Peyer's patch (tissue), 4 donors: ENCODE measurements at regions not wholly inside any gene's neighbourhood (a gene's known extent, or its start where the extent isn't known, plus 50 kb on each side); places are given as distances from the start of the nearest gene placed in this dataset.

ENCODE experiments used
- DNase-seq, 3 donors: peaks; one replicate each; pipeline ENCODE4 v3.0.0-alpha.2; 2017 to 2019
- H3K27ac ChIP-seq, 4 donors: fragments of 200-600 bp; sonication (generic); one replicate each; pipeline ENCODE4 v1.5.1; 2016 to 2019
- H3K27me3 ChIP-seq, 2 donors: fragments of 200-600 bp; sonication (generic); one replicate each; pipeline ENCODE4 v1.5.1; 2019
- H3K36me3 ChIP-seq, 3 donors: fragments of 200-600 bp; sonication (generic); one replicate each; pipeline ENCODE4 v1.5.1; 2016 to 2019
- H3K4me1 ChIP-seq, 4 donors: fragments of 200-600 bp; sonication (generic); one replicate each; pipeline ENCODE4 v1.5.1; 2016 to 2019
- H3K4me3 ChIP-seq, 4 donors: fragments of 200-600 bp; sonication (generic); 1 replicate in 3 of 4; 2 replicates in 1 of 4; pipeline ENCODE4 v1.5.1; 2016 to 2019; ENCODE audit warnings: mild to moderate bottlenecking in 1 of 4
- H3K9me3 ChIP-seq, 4 donors: fragments of 200-600 bp; sonication (generic); one replicate each; pipeline ENCODE4 v1.5.1; 2016 to 2019; ENCODE audit warnings: mild to moderate bottlenecking in 1 of 4
- CTCF ChIP-seq, 6 experiments: fragments of 450-650 bp in 4 of 6; fragments of 200-600 bp in 2 of 6; sonication (generic) in 1 of 6; IDR thresholded peaks; one replicate each; pipeline ENCODE4 v1.5.1; 2017 to 2019; ENCODE audit warnings: antibody characterized with exemption in 6 of 6, mild to moderate bottlenecking in 3 of 6, moderate library complexity in 1 of 6
- POLR2A ChIP-seq, 2 donors: fragments of 450-650 bp; IDR thresholded peaks; one replicate each; pipeline ENCODE4 v1.5.1; 2017; ENCODE audit warnings: antibody characterized with exemption in 2 of 2, mild to moderate bottlenecking in 2 of 2, moderate library complexity in 2 of 2

- Histone ChIP-seq H3K36me3 (no peaks in the 10 kb centered on the region), H3K4me1 (peaks cover 0 to 6% (median 0%) of the 10 kb centered on the region in 4 donors), H3K27me3 (no peaks in the 10 kb centered on the region), H3K4me3 (no peak overlapping the region), H3K27ac (no peak overlapping the region), H3K9me3 (no peaks in the 10 kb centered on the region)
- no peak for DNase-seq
- TF ChIP-seq CTCF (IDR thresholded peaks at IDR 0.05) (no peak), POLR2A (IDR thresholded peaks at IDR 0.05) (no peak)
Observed at GRCh38 chr12:67754933-67755697, 106.6 kb downstream of the DYRK2 start.

- no peak for DNase-seq
- H3K4me3 ChIP-seq = no peak overlapping the region
- no peaks in the 10 kb centered on the region for H3K27me3 ChIP-seq
- no peak overlapping the region for H3K27ac ChIP-seq
- H3K4me1 ChIP-seq = no peaks in the 10 kb centered on the region
- H3K9me3 ChIP-seq = no peaks in the 10 kb centered on the region
- no peaks in the 10 kb centered on the region for H3K36me3 ChIP-seq
- TF ChIP-seq CTCF (IDR thresholded peaks at IDR 0.05) (no peak), POLR2A (IDR thresholded peaks at IDR 0.05) (no peak)
Observed at GRCh38 chr12:67757651-67758050, 109.1 kb downstream of the DYRK2 start.

GRCh38 chr12:67758119-67758518 lies 109.6 kb downstream of the DYRK2 start:
- peak in 2 of 3 donors; percentile 61 to 64 for DNase-seq
- H3K9me3 ChIP-seq = no peaks in the 10 kb centered on the region
- TF ChIP-seq CTCF (IDR thresholded peaks at IDR 0.05) = no peak
- TF ChIP-seq POLR2A (IDR thresholded peaks at IDR 0.05) = no peak
- no peaks in the 10 kb centered on the region for H3K27me3 ChIP-seq
- no peak overlapping the region for H3K27ac ChIP-seq
- H3K4me3 ChIP-seq = no peak overlapping the region
- H3K36me3 ChIP-seq = no peaks in the 10 kb centered on the region
- no peaks in the 10 kb centered on the region for H3K4me1 ChIP-seq

- Histone ChIP-seq H3K27me3 (no peaks in the 10 kb centered on the region), H3K4me1 (no peaks in the 10 kb centered on the region), H3K9me3 (no peaks in the 10 kb centered on the region), H3K4me3 (no peak overlapping the region), H3K27ac (no peak overlapping the region), H3K36me3 (no peaks in the 10 kb centered on the region)
- TF ChIP-seq CTCF (IDR thresholded peaks at IDR 0.05) (no peak), POLR2A (IDR thresholded peaks at IDR 0.05) (no peak)
- DNase-seq = no peak
Observed at GRCh38 chr12:67758521-67758920, 110.0 kb downstream of the DYRK2 start.

GRCh38 chr12:67759829-67760228 lies 111.3 kb downstream of the DYRK2 start:
- no peaks in the 10 kb centered on the region for H3K27me3 ChIP-seq
- no peaks in the 10 kb centered on the region for H3K4me1 ChIP-seq
- H3K9me3 ChIP-seq = no peaks in the 10 kb centered on the region
- DNase-seq = no peak
- H3K27ac ChIP-seq = no peak overlapping the region
- H3K4me3 ChIP-seq = no peak overlapping the region
- TF ChIP-seq CTCF (IDR thresholded peaks at IDR 0.05) (no peak), POLR2A (IDR thresholded peaks at IDR 0.05) (no peak)
- H3K36me3 ChIP-seq = no peaks in the 10 kb centered on the region
